ENCODE measurements at regions not wholly inside any gene's neighbourhood (a gene's known extent, or its start where the extent isn't known, plus 50 kb on each side); places are given as distances from the start of the nearest gene placed in this dataset.
"Not testable (repeated sequence)": the region's sequence is repeated elsewhere in the genome, so short reads cannot be mapped to it uniquely, and the experiment has no call there.

DNA sequence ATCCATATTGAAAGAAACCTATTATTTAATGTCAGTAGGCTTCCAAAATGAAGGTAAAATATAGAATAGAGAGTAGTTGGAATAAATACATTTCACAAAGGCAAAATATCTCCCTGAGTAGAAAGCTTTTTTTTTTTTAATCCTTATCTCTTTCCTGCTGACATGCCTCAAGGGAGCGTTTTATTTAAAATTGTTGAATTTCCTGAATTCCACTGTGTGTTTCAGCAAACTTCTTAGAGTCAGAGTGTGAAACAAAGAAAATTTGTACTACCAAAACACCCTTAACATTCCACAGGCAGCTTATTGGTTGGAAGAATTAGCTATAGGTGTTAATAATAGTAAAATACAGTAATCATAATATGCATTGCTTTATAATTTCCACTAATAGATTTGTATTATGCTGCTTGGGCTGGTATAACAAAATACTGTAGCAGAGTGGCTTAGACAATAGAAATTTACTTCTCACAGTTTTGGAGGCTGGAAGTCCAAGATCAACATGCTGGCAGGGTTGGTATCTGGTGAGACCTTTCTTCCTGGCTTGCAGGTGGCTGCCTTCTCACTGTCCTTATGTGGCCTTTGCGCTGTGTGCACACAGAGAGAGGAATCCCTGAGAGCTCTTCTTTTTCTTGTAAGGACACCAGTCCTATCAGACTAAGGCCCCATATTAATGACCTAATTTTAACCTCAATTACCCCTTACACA is 468.4 kb upstream of the C1orf87 start:
- no peak for DNase-seq (ENCODE audit: low spot score)

DNA sequence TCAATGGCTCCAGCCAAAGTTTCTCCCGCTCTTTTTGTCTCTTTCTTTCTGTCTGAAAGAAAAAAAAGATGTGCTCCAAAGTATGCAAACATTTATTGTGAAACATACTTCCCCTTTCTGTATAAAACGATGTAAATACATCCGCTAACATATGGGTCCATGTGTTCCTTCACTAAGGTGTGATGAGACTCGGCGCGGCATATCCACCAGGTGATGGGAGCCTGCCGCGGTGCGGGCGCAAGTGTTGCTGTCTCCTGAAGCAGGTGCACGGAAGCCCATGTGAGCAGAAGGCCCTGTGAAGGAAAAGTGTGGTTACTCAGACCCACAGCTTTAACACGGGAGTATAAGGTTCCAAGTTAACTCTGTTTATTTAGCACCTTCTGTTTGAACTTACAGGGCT is 466.6 kb upstream of the C1orf87 start:
- no peak for DNase-seq (ENCODE audit: low spot score)

DNA sequence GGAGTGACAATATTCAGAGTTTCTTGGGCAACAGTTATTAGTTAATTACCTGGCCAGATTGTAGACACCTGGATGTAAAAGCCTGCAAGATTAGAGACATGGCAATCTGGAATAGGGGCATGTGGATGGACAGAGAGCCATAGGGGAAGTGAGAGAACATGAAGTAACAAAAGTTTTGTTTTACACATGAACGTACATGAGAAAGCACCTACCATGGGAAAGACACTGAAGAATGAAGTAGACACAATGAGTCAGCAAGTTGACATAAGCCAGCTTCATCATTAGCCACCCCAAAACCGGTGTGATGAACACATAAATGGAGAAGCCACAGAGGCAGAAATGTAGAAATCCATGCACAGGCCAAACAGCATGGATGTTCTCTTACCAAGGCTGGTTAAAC is 462.1 kb upstream of the C1orf87 start:
- no peak for DNase-seq (ENCODE audit: low spot score)

DNA sequence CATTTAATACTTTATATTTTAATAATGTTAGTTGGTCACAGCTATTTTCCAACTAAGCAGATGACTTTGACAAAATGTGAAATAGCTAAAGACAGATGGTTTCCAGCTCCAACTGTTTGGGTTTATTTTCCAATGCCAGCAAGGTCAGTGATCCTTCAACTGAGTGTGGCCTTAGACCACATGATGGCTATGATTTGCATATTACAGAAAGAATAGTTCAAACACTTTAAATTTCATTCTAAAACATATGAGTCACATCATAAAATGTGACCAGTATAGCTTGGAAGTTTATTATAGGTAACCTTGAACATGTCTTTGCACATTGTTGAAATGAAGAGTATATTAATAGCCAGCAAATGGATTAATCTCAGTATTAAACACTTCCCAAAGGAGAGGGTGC is 454.0 kb upstream of the C1orf87 start:
- no peak for DNase-seq (ENCODE audit: low spot score)

DNA sequence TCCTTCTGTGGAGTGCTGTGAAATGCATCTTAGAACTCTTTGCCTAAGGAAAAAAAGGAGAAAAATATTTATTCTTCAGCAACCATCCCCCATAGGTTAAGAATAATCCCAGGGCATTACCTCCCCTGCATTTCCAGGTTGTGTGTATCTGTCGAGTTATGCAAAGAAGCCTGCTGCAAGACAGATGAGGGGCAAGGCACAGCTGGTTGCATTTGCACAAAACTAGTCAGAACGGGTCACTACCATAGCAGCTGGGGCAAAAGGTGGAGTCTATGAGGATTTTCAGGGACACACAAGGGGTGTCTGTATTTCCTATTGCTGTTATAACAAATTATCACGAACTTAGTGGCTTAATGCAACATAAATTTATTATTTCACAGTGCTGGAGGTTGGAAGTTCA is 443.4 kb upstream of the C1orf87 start:
- no peak for DNase-seq (ENCODE audit: low spot score)

DNA sequence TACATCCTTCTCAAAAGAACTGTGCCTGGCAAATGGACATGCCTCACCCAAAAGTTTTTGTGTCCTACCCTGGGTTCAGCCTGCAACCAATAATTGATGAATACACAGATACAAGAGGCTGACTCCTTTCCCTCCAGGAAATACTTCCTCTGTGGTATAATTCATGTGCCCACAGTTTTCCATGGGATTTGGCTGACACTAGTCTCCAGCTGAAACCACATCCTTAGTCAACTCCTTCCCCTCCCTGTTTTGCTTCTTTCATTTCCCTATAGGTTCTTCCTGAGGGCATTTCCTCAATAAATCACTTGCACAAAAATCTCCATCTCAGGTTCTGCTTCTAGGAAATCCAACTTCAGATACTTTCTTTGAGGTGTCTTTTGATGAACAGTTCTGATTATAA is 436.6 kb upstream of the C1orf87 start:
- DNase-seq (ENCODE audit: low spot score): no peak

DNA sequence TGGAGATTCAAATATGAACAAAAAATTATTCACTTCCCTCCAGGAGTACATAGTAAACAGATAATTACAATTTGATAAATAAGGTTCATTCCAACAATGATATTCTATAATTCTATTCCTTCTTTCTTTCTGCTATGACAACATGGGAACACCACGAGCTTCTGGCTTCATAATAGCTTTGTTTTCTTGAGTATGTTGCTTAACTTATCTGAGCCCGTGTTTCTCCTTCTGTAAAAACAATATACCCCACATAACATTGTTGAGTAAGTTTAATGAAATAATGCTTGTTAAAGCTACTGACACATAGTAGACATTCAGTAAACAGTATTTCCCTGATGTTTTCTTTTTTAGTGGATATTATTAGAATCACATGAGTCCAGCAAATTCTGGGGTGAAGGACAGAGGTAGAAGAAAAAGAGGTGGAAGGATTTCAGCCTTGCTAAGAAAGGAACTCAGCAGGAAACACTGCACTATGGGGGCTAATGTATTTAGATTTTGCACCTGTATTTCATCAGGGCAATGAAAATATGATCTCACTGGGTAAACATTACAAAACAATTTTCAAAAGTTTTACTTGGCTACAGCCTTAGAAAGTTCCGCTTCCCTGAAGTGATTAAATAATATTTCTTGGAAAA is 430.8 kb upstream of the C1orf87 start:
- no peak for DNase-seq (ENCODE audit: low spot score)

DNA sequence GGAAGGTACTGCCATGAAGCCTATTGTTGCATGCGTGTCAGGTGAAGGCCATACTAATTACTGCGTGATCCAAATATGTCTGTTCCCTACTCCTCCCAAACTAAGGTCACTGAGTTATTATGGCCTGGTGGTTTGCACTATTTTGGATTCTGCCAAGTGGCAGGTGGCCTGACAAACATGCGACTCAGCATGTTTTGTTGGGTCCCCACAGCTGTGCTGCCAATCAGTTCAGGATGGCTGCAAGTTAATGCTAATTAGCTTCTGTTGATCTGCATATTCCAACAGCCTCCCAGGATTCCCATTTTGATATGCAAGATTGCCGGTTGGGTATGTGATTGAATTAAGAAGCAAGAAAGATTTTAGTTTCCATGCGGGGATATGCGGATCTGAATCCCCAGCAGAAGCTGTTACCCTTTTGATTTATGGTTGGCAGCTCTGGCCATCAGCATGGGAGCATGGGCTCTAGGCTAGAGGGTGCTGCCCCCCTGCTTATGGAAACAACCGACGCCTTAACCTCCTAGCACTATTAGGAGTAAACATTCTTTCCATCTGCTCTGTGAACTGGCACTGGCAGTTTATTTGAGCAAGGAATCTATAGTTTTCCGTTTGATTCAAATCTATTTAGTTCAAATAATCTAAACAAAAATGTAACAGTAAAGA is 429.8 kb upstream of the C1orf87 start:
- DNase-seq (ENCODE audit: low spot score): no peak

DNA sequence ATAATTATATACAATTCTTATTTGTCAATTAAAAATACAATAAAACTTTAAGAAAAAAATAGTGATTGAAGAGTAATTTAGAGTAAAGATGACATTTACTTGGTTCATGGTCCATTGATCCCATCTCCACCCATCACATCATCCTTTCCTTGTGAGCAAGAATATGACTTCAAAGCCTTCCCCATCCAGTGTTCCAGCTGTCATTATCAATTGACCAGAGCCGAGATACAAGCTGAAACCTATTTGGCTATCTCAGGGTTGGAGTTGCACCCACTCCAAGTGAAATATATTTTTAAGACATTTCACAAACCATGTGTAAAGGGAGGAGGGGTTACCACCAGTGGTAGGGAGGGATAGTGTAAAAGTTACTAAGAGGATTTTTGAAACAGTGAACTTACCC is 428.9 kb upstream of the C1orf87 start:
- no peak for DNase-seq (ENCODE audit: low spot score)

DNA sequence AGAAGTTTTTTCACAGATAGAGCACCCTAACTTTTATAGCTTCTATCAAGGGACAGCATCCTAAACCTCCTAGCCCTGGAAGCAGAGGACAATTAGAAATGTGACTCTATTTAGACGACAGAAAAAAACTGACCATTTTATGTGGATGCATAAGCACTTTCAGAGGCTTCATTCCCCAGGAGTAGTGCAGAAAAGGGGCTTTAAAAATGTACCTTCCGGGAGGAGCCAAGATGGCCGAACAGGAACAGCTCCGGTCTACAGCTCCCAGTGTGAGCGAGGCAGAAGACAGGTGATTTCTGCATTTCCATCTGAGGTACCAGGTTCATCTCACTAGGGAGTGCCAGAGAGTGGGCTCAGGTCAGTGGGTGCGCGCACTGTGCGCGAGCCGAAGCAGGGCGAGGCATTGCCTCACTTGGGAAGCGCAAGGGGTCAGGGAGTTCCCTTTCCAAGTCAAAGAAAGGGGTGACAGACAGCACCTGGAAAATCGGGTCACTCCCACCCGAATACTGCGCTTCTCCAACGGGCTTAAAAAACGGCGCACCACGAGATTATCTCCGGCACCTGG is 416.4 kb upstream of the C1orf87 start:
- DNase-seq (ENCODE audit: low spot score): not testable (repeated sequence)

DNA sequence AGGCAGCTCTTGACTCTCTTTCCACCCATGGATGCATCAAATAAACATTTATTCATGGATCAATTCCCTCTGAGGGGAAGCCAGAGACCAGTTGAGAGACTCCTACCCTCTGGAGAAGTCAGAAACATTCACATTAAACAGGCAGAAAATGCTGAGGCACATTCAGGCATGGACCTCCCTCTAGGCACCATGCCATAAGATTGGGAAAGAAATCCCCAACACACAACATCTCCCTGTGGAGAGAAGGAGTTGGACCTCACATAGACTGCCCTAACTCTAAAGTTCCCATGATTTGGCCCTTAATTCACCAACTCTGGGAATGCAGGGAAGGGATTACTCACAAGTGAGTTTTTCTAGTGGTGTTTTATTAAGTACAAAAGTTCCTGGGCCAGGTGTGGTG is 415.3 kb upstream of the C1orf87 start:
- DNase-seq (ENCODE audit: low spot score): no peak

DNA sequence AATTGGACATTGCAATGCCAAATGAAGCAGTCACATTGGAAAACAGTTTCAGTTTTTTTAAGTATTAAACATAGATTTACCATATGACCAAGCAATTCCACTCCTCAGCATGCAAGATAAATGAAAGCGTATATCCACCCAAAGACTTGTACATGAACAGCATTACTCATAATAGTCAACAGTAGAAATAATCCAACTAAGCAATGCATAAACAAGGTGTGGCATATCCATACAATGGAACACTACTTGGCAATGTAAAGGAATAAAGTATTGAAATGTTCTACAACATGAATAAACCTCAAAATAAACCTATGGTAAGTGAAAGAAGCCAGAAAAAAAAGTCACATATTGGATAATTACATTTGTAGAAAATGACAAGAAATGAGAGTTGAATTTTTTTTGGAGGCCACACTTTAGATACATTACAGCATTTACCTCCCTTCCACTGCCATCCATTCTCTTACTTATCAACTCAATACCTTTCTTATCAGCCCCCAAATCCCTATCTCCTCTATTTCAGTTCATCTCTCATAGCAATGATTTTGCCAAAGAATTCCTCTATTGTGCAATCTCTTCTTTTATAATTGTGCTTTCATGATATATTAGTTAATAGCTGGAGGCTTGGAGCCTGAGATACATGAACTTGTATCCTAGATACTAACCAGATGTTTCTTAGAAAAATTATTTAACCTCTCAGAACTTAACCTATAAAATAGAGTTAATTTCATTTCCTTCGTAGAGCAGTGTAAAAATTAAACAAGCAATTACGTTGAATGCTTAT is 414.2 kb upstream of the C1orf87 start:
- DNase-seq (ENCODE audit: low spot score): no peak

DNA sequence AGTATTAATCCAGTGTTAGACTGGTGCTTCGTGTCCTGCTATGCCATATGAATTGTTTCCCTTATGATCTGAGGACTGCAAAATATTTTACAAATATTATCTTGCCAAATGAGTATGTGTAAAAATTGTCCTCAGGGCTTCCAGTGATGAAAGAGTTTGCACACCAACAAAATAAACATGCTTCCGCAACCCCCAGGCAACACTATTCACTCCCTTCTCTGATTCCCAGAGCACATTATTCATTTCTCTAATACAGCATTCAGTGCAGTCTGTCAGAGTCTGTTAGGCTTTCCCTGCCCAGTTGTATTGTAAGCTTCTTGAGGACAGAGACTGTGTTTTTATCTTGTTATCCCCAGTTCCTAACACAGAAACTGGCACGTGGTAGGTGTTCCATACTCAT is 409.9 kb upstream of the C1orf87 start:
- DNase-seq (ENCODE audit: low spot score): no peak

DNA sequence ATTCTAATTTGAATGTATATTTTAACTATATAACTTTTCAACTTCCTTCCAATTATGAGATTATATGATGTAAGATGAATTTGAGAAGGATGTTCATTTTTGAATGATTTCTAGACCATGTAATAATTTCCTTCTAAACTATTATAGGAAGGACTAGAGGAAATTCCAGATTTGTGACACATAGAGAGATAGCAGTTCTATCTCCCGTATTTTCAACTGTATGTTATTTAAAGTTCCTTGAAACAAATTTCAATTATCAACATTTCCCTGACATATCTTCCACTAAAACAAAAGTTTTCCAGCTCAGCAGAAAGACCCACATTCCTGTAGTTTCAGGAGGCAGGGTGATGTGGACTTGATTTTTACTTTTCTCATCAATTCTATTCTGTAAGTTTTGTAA is 396.7 kb upstream of the C1orf87 start:
- DNase-seq (ENCODE audit: low spot score): no peak

DNA sequence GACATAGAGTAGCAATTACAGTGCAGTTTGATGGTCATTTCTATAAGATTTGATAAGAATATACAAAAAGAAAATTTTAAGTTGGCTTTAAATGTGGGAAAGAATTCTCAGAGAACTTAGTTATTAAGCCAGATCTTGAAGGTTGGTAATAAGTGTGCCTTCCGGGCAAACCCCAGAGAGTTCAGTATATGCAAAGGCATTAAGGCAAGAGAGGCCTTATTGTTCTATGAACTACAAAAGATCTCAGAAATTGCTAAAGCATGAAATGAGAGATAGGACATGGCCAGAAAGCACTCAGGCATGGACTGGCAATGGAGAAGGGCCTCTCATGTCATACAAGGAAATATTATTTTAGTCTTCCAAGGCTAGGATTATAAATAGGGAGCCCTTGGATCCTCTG is 390.2 kb upstream of the C1orf87 start:
- no peak for DNase-seq (ENCODE audit: low spot score)

DNA sequence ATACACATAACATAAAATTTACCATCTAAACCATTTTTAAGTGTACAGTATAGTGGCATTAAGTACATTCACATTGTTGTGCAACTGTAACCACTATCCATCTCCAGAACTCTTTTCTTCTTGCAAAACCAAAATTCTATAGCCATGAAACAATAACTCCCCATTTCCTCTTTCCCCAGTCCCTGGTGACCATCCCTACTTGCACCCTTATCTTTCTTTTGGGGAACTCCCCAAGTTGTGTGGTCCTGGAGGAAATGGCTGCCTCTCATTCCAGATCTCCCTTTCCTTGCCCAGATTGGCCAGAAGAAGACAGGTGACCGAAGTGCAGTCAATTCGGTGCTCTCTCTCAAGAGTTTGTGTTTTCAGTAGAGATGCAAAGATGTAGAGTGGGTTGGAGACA is 389.6 kb upstream of the C1orf87 start:
- DNase-seq (ENCODE audit: low spot score): no peak

DNA sequence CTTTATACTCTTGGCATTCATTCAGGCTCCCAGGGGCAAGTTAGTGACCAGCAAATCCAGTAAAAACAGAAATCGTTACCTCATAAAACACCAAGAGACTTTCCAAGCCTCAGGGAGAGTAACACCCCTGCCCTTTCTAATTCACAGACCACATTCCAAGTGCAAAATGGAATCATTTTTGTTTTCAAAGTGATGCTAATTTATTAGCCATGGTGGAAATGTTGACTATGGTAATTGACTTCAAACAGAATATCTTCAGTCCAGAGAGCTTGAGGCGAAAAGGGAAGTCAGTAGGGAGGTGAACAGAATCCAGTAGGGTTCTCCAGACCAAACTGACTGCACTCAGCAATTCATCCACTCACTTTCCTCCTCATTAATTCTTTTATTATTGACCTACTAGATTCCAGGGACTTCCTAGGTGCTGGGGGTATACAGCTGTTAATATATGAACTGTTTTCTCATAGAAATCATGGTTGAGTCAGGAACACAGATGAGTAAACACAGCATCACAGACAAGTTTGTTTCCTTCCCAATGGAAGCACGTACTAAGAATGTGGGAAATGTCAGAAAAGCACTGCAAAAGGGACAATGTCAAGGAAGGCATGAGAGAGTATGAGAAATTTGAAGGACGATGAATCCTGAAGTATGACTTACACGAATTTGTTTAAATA is 388.5 kb upstream of the C1orf87 start:
- DNase-seq (ENCODE audit: low spot score): no peak

DNA sequence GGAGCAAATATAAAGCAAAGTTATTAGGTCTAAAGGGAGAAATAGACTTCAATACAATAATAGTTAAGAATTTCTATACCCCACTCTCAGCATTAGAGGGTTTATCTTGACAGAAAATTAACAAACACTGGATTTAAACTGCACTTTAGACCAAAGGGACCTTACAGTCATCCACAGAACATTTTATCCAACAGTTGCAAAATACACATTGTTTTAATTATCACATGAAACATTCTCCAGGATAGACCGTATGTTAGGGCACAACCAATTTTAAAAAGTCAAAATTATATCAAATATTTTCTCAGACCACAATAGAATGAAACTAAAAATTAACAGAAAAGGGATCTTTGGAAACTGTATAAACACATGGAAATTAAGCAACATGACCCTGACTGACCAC is 384.5 kb upstream of the C1orf87 start:
- no peak for DNase-seq (ENCODE audit: low spot score)

DNA sequence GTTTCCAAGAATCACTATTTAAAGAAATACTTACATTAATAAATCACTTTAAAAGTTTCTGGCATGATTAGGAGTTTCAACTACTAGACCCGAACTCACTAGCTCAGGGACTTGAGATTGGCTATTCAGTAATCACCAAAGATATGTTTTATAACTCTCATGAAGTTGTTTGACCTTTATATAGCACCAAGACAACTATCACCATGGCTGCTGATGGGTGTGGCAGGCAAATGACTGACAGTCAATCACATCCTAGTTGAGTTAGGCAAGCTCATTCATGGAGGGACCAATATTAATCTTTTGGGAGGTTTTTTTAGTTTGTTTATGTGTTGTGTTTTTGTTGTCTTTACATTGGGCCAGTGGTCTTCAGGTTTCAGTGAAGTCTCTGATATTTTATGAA is 376.3 kb upstream of the C1orf87 start:
- DNase-seq (ENCODE audit: low spot score): no peak

DNA sequence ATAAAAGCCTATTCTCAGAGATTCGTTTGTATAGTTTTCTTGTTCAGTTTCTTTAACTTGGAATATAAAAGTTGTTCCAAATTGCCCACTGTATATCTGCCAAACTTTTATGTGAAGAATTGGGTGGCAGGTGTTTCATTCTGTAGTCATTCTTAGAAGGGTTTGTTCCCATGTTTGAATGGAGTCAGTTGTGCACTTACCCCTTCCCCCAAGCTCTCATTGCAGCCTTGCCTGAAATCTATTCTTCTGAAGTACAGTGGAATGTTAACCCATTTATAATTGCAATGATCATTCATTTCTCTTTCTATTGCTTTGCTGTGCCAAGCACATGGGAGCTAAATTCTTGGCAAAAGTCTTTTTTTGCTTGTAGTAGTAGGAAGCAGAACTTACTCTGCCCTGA is 375.3 kb upstream of the C1orf87 start:
- no peak for DNase-seq (ENCODE audit: low spot score)

DNA sequence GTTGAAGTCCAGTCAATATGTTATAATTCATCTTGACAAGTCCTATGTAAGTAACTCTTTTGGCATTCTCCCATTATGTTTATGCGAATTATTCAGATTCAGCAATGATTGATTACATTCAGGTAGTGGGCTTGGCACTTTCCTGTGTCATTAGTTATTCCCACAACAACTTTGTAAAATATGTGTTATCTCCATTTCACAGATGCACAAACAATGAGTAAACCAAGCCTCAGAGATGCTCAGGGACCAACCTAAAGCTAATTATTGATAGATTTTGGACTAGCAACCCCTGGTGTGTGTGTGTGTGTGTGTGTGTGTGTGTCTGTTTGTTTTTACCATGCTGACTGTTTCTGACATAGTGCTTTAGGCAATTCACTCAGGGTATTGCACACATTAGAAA is 371.1 kb upstream of the C1orf87 start:
- no peak for DNase-seq (ENCODE audit: low spot score)

DNA sequence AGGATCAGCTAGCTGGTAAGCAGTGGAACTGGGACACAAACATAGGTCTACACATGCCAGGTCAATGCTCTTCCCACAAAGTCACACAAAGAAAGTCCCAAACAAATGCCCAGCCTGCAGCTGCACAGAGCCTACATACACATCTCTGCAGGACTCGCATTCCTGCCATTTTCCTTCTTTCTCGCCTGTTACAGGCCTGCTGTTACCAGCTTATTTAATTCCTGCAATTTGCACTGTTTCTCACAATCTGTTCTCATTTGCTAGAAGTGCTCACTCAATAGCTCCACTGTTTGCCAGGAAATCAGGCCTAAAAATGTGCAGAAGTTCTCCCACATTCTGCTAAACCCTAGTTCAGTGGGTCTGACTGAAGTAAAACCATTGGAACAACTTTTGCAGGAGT is 362.6 kb upstream of the C1orf87 start:
- no peak for DNase-seq (ENCODE audit: low spot score)

Measured in AG08396 (cell line).